ENCODE measurements at regions not wholly inside any gene's neighbourhood (a gene's known extent, or its start where the extent isn't known, plus 50 kb on each side); places are given as distances from the start of the nearest gene placed in this dataset. TPM values are rescaled to one million over a fixed set of nuclear protein-coding genes. Genes with fewer than 3 reads are reported as not detected.

DNA sequence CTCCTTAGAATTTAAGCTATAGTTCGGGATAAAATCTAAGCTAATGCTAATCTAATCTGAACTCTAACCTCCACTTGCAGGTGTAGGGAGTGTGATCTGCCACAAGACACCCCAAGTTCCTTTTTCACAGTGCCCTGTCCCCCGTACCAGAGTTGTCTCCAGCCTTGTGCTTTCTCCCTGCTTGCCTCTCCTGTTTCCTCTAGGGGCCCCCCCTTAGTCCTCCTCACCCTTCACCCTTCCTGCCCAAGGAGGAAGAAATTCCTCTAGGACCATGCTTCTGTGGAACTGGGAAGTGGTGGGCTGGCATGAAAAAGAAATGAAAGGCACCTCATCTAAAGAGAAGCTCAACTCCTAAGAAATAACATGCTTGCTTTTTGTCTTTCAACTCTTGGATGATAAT lies 50.2 kb upstream of the BCL9 start:
- DNase-seq, result no peak
- Histone ChIP-seq H3K36me3 (no peaks in the 10 kb centered on the region), H3K9me3 (no peaks in the 10 kb centered on the region), H3K27me3 (no peaks in the 10 kb centered on the region), H3K27ac (no peak overlapping the region), H3K4me1 (no peaks in the 10 kb centered on the region), H3K4me3 (no peak overlapping the region)
- intact Hi-C loops (cut with DNase I; ENCODE audit: low total_unique reads), result no loop called here
- TF ChIP-seq, protein P1, sequence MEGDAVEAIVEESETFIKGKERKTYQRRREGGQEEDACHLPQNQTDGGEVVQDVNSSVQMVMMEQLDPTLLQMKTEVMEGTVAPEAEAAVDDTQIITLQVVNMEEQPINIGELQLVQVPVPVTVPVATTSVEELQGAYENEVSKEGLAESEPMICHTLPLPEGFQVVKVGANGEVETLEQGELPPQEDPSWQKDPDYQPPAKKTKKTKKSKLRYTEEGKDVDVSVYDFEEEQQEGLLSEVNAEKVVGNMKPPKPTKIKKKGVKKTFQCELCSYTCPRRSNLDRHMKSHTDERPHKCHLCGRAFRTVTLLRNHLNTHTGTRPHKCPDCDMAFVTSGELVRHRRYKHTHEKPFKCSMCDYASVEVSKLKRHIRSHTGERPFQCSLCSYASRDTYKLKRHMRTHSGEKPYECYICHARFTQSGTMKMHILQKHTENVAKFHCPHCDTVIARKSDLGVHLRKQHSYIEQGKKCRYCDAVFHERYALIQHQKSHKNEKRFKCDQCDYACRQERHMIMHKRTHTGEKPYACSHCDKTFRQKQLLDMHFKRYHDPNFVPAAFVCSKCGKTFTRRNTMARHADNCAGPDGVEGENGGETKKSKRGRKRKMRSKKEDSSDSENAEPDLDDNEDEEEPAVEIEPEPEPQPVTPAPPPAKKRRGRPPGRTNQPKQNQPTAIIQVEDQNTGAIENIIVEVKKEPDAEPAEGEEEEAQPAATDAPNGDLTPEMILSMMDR (IDR thresholded peaks at IDR 0.05), result no peak
- TF ChIP-seq POLR2A (IDR thresholded peaks at IDR 0.05), result no peak

Small RNAs in the stretch of these regions (small RNA-seq; reads per million reads assigned to genes)
- not detected for gene RF00019

All from uterus (tissue), 3 donors.